GM10266 (cell line): ENCODE measurements at regions not wholly inside any gene's neighbourhood (a gene's known extent, or its start where the extent isn't known, plus 50 kb on each side); places are given as distances from the start of the nearest gene placed in this dataset.
"Not testable (repeated sequence)": the region's sequence is repeated elsewhere in the genome, so short reads cannot be mapped to it uniquely, and the experiment has no call there.

Source experiments
- DNase-seq: peaks from one replicate; pipeline ENCODE4 v3.0.0; 2012; ENCODE audit errors: extremely low spot score
- TF ChIP-seq, protein P1 (sequence below): IDR thresholded peaks from 2 replicates; pipeline ENCODE4 v1.5.1; 2012; ENCODE audit warnings: mild to moderate bottlenecking, low read depth; ENCODE audit not compliant: control insufficient read depth, insufficient read depth; ENCODE audit errors: missing control alignments

DNA sequence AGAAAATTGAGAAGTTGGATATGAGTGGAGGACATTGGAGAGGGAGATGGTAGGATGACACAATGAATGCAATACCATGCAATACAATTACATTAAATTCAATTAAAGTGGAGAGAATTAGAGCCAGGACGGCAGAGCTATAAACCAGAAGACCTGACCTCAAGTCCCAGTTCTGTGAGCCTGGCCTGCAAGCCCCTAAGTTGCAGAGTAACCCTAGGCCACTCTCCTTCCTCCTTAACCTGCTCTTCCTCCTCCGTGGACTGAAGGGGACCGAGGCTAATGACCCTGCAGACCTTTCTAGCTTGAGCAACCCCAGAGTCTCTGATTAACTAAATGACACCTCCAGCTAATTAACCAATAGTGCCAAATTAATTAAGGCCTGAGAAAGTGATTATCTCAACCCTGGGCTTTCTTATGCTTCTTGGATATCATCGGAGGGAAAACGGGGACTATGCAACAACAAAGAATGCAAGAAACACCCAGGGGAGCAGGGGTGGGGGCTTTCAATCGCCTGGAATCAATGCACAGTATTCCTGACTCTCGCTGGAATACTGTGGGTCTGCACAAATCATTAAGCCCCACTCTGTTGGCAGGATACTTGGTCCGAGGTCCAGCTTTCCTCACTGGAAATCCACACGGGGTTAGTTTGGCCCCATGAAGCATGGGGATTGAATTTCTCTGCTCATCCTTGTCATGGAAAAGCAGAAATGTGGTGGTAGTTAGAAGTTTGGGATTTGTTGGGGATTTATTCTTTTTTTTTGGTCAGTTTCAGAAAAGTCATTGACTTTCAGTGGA lies 548.3 kb downstream of the MN1 start:
- TF ChIP-seq, protein P1, sequence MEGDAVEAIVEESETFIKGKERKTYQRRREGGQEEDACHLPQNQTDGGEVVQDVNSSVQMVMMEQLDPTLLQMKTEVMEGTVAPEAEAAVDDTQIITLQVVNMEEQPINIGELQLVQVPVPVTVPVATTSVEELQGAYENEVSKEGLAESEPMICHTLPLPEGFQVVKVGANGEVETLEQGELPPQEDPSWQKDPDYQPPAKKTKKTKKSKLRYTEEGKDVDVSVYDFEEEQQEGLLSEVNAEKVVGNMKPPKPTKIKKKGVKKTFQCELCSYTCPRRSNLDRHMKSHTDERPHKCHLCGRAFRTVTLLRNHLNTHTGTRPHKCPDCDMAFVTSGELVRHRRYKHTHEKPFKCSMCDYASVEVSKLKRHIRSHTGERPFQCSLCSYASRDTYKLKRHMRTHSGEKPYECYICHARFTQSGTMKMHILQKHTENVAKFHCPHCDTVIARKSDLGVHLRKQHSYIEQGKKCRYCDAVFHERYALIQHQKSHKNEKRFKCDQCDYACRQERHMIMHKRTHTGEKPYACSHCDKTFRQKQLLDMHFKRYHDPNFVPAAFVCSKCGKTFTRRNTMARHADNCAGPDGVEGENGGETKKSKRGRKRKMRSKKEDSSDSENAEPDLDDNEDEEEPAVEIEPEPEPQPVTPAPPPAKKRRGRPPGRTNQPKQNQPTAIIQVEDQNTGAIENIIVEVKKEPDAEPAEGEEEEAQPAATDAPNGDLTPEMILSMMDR = no peak
- DNase-seq = no peak

DNA sequence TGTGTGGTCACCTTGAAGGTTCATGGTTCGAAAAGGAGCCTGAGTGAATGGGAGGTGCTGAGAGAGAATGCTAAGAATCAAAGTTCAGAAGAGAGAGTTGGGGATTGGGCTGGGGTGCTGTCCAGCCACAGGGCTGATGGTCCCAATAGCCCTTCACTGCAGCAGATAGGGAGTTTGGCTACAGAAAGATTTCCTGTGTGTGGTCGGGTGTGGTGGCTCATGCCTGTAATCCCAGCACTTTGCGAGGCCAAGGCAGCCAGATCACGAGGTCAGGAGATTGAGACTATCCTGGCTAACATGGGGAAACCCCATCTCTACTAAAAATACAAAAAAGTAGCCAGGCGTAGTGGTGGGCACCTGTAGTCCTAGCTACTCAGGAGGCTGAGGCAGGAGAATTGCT lies 547.5 kb downstream of the MN1 start:
- DNase-seq = not testable (repeated sequence)

DNA sequence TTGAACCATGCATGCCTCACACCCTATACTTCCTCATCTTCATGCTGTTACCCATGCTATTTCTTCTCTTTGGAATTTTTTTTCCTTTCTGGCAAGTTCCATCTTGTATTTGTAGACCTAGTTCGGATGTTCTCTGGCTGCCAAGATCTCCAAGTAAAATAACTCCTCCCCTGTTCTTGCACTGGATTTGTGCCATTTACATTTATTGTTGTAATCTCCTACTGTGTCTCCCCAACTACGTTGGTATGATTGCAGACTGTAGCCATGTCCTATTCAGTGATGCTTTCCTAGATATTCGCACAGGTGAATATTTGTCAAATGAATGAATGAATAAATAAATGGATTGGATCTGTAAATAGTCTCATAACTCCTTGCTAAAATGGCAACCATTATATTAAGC lies 546.0 kb downstream of the MN1 start:
- TF ChIP-seq, protein P1 = no peak
- DNase-seq = no peak

DNA sequence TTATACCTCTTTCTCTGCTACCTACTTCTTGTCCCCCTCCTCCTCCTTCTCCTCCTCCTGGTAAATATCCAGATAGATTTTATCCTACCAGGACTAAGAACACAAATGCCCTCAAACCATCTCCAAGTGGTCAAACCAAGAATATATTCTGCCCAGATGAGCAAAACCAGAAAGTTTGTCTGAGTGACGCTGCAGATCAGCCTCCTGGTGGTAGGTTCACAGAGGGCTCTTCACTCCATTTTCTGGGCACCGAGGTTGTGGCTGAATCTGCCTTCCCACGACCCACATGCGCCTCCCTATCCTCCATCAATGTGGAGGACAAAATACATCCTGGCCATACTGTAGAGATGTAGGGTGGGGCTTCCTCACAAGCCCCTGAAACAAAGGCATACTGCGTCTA lies 543.6 kb downstream of the MN1 start:
- TF ChIP-seq, protein P1 = no peak
- no peak for DNase-seq

DNA sequence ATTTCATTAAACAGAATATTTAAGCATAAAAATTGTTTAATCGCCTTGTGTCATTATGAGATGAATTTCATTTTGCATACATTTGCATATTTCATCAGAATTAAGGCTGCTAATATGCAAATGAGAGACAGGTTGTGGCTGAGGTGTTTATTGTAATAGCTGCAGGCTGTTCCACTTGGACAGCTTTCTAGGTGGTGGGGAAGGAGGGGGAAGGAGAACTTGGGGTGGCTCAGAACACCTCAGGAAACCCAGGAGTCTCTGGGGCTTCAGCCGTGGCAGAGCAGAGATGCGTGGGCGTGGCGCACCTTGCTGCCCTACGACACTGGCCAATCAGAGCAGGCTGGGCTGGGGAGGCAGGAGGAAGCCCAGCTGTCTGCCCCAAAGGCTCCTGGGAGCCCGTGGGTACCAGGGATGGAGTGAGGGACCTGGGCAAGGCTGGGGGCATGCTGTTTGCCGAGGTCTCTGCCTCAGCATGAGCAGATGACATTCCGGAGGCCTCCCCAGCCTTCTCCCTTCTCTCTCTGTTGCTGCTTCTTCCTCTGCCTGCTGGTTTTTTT lies 542.9 kb downstream of the MN1 start:
- TF ChIP-seq, protein P1 = no peak
- DNase-seq = no peak

DNA sequence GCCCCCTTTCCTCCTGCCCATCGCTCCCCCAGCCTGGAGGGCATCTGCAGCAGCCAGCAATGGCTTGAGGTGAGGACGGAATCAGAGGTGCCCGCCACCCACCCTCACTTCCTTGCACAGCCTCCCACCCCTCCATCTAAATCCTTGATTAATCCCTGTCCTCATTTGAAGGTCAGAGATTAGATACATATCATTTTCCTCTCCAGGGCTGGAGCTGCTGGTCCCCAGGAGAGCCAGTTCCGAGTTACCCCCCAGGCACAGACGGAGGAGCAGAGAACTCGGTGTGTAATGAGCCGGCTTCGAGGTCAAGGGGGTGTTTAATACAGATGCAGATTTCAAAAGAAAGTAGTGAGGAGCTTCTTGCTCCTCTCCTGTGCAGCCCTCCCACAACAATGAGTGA lies 542.1 kb downstream of the MN1 start:
- TF ChIP-seq, protein P1 = no peak
- DNase-seq = no peak

DNA sequence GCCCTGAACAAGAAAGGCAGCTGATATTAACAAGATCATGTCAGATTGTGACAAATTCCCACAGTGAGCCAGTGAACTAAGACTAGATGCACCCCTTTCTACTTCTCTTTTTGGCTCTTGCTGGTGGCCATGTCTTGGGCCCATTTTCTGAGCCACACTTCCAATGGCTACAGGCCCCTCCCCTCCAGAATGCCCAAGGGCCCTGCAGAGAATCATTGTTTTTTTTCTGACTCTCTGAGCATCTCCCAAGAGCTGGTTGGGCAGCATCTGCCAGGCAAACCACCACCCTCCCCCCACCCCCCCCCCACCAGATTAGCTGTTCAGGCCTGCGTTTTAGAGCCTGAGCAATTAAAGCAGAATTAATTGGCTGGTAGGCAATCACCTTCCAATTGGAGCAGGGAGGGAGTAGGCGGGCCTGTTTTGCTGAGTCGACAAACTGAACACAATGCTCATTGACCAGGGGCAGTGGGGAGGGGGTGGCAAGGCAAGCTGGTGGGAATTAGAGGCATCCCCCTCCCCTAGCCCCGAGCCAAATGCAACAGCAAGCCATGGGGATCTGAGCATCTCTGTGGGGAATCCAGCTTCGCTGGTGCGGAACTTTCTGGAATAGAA lies 541.4 kb downstream of the MN1 start:
- no peak for DNase-seq
- TF ChIP-seq, protein P1 = no peak
